M059J (cell line): ENCODE measurements at regions not wholly inside any gene's neighbourhood (a gene's known extent, or its start where the extent isn't known, plus 50 kb on each side); places are given as distances from the start of the nearest gene placed in this dataset.
"Not testable (repeated sequence)": the region's sequence is repeated elsewhere in the genome, so short reads cannot be mapped to it uniquely, and the experiment has no call there.

Experiments
- DNase-seq: peaks from one replicate; pipeline ENCODE4 v3.0.0-alpha.2; 2012; ENCODE audit warnings: low read depth

DNA sequence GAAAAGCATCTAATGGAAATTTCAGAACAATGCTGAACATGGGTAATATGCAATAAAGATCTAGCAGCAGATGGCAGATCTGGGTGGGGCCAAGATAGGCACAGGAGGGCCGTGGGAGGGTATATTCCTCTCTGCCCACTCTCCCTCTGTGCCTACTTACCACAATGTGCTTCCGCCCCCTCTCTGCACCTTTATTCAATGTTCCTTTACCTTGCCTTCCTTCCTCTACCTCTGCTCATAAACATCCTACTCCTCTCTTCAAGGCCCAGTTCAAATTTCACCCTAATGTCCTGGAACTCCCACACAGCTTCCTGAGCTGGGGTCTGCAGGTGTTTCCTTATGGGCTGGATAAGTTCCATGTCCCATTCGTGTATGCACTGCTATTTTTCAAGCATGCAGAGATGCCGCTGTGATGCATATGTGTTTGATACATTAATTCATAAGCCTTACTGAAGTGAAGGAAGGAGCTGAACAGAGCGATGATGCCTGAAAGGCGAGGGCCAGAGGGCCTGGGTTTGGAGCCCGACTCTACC is 65.6 kb upstream of the EDEM3 start:
- DNase-seq = no peak

DNA sequence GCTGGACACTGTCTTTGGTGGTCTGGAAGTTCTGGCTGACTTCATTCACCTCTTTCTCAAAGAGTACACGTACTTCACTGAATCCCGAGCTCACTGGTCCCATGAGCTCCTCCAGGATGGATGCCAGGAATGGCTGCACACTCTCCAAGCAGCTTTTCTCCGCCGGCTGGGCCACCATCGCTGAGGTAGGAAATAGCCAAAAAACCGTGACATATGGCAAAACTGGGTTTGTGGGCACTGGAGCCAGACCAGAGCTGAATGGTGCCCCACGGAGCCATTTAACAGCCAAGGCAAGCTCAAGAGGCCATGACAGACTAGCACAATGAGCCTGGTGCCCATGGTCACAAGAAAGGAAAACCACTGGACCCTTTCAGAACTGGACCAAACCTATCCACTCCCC is 64.0 kb upstream of the EDEM3 start:
- no peak for DNase-seq

DNA sequence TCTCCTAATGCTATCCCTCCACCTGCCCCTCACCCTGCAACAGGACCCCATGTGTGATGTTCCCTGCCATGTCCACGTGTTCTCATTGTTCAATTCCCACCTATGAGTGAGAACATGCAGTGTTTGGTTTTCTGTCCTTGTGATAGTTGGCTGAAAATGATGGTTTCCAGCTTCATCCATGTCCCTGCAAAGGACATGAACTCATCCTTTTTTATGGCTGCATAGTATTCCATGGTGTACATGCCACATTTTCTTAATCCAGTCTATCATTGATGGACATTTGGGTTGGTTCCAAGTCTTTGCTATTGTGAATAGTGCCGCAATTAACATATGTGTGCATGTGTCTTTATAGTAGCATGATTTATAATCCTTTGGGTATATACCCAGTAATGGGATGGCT is 62.3 kb upstream of the EDEM3 start:
- DNase-seq = not testable (repeated sequence)

DNA sequence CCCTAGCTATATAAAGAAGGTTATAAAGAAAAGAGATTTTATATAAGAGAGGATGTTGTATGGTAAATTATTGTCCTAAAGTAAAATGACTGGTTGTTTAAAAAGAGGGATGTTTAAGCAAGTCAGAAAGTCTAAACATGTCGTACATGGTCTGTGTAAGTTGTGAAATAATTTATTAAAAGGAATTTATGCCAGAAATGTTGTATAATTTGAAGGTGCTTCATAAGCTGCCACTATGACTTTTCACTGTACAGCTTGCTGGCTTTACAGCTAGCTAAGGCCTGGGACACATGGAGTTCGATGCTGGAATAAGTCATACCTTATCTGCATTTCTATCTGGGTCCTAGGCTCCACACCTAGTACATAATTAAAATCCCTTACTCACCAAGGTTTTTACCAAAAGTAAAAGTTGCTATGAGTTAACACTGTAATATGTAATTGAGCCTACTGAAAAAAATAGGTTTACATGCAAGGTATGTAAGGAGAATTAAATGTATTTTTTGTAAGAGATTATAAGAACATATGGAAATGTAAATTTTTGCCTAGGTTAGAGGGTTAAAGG is 59.0 kb upstream of the EDEM3 start:
- DNase-seq = peak; percentile 11

DNA sequence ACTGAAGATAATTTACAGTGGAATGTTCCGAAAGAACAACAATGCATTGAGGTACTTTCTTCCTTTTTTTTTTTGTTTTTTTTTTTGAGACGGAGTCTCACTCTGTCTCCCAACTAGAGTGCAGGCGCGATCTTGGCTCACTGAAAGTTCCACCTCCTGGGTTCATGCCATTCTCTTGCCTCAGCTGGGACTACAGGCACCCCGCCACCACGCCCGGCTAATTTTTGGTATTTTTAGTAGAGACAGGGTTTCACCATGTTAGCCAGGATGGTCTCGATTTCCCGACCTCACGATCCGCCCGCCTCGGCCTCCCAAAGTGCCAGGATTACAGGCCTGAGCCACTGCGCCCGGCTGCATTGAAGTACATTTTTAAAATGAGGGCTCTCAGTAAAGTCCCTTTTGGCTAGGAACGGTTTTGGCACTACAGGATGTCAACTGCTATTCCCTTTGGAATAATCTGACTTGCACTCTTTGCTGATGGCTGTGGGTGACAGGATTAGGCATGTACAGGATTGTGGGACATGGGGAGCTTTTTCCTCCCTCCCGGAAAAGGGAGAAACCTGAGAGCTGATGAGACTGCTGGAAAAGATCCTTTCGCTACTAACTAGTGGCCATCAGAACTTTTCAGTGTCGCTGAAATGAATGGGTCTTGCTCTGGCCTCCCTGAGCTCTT is 56.9 kb upstream of the EDEM3 start:
- DNase-seq = no peak

DNA sequence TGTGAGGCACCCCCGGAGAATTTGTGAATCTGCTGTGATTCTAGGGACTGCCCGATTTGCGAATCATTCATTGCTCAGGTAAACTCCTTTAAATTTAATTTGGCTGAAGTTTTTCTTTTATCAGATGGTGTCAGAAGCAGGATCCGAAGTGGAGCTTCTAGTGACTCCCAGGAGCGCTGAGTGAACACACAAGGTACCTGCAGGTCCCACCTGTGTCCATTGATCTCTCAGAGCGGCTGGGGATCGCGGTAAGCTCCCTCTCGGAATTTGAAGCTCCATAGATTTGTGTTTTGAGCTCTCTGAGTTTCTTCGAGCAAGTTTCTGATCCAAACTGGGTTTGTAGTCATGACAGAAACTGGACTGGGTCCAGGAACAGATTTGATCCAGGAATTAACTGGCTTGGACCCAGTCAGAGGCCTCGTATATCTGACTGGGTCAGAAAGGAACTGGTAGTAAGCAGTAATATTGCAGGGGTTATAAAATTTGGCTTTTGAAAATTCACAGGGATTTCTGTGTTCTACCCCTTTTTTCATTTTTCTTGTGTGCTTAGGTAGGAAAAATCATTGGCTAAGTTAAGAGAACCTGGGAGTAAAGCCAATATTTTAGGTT is 56.2 kb upstream of the EDEM3 start:
- DNase-seq = no peak

DNA sequence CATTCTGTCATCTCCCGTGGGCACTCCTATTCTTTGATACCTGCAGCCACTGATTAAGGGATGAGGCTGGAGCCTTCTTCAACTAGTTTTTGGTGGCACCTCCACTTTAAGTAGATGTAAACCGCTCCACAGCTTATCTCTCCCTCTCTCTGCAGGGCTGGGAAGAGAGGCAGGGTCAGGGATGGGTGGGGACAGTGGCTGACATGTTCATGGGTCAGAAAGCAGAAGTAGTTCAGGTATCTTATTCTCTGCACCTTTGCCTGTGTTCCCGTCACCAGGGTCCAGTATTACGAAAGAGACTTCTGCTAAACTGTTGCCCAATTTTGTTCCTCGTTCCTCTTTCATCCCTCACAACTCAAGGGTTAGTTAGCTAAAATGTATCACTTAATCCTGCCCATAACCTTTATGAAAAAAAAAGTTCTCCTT is 51.7 kb upstream of the EDEM3 start:
- no peak for DNase-seq

DNA sequence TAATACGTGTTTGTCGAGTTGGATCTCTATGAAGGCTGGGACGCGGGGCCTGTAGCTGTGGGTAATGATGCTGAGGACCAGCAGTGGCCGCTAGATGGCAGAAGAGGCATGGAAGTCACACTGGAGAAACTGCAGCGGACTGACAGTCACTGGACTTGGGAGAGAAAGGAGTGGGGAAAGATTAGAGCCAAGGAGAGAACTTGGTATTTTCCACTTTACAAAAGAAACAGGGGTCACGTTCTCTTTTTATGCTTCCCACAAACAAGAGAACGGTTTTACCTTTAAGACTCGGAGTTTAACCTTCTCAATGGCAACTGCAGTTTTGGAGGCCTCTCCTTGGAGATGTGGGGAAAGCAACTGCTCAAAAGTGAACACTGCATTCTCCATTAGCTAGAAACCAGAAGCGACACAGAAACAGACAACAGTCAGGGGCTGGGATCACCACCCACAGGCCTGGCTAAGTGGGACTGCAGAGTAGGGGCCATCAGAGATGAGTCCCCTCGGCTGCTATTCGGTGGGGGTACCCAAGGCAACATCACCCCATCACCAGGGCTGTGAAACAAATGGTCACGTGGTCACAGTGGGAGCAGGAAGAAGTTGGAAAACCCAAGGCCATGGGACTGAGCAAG is 51.1 kb upstream of the EDEM3 start:
- DNase-seq = peak; percentile 82
